ENCODE measurements at regions not wholly inside any gene's neighbourhood (a gene's known extent, or its start where the extent isn't known, plus 50 kb on each side); places are given as distances from the start of the nearest gene placed in this dataset.
"Not testable (repeated sequence)": the region's sequence is repeated elsewhere in the genome, so short reads cannot be mapped to it uniquely, and the experiment has no call there.

GRCh38 chr2:142521492-142521891 is 356.0 kb upstream of the KYNU start:
- FAIRE-seq: no peak
- no peak for DNase-seq (ENCODE audit: insufficient read length, low spot score)

GRCh38 chr2:142515493-142515892 is 362.0 kb upstream of the KYNU start:
- DNase-seq (ENCODE audit: insufficient read length, low spot score) (no peak), FAIRE-seq (no peak)

GRCh38 chr2:142509401-142509800 is 368.1 kb upstream of the KYNU start:
- FAIRE-seq (no peak), DNase-seq (ENCODE audit: insufficient read length, low spot score) (no peak)

- FAIRE-seq (no peak), DNase-seq (ENCODE audit: insufficient read length, low spot score) (no peak)
Observed at GRCh38 chr2:142504754-142505153, 372.7 kb upstream of the KYNU start.

- FAIRE-seq (no peak), DNase-seq (ENCODE audit: insufficient read length, low spot score) (no peak)
Observed at GRCh38 chr2:142502402-142502801, 371.6 kb upstream of the LRP1B start.

GRCh38 chr2:142495141-142495540 is 364.3 kb upstream of the LRP1B start:
- FAIRE-seq: no peak

GRCh38 chr2:142489631-142490030 is 358.8 kb upstream of the LRP1B start:
- FAIRE-seq; DNase-seq (ENCODE audit: insufficient read length, low spot score): not testable (repeated sequence)

More at GRCh38 chr2:142495141-142495540, 364.3 kb upstream of the LRP1B start:
- DNase-seq (ENCODE audit: insufficient read length, low spot score): no peak

GRCh38 chr2:142484111-142484510 is 353.3 kb upstream of the LRP1B start:
- no peak for FAIRE-seq
- no peak for DNase-seq (ENCODE audit: insufficient read length, low spot score)

- DNase-seq (ENCODE audit: insufficient read length, low spot score): no peak
- FAIRE-seq: no peak
Observed at GRCh38 chr2:142483653-142484052, 352.8 kb upstream of the LRP1B start.

- DNase-seq (ENCODE audit: insufficient read length, low spot score): no peak
- FAIRE-seq: no peak
Observed at GRCh38 chr2:142478206-142478605, 347.4 kb upstream of the LRP1B start.

- DNase-seq (ENCODE audit: insufficient read length, low spot score) (no peak), FAIRE-seq (no peak)
Observed at GRCh38 chr2:142472382-142472781, 341.6 kb upstream of the LRP1B start.

- FAIRE-seq (no peak), DNase-seq (ENCODE audit: insufficient read length, low spot score) (no peak)
Observed at GRCh38 chr2:142467321-142467720, 336.5 kb upstream of the LRP1B start.

- FAIRE-seq: no peak
Observed at GRCh38 chr2:142463047-142463446, 332.2 kb upstream of the LRP1B start.

GRCh38 chr2:142462306-142462705 is 331.5 kb upstream of the LRP1B start:
- DNase-seq (ENCODE audit: insufficient read length, low spot score) (no peak), FAIRE-seq (no peak)

More at GRCh38 chr2:142463047-142463446, 332.2 kb upstream of the LRP1B start:
- no peak for DNase-seq (ENCODE audit: insufficient read length, low spot score)

GRCh38 chr2:142445551-142446072 is 314.8 kb upstream of the LRP1B start:
- DNase-seq (ENCODE audit: insufficient read length, low spot score): no peak
- FAIRE-seq: no peak

GRCh38 chr2:142445023-142445422 is 314.2 kb upstream of the LRP1B start:
- DNase-seq (ENCODE audit: insufficient read length, low spot score) (no peak), FAIRE-seq (no peak)

- FAIRE-seq: no peak
- no peak for DNase-seq (ENCODE audit: insufficient read length, low spot score)
Observed at GRCh38 chr2:142435847-142436246, 305.0 kb upstream of the LRP1B start.

- no peak for DNase-seq (ENCODE audit: insufficient read length, low spot score)
- FAIRE-seq: no peak
Observed at GRCh38 chr2:142426064-142426463, 295.2 kb upstream of the LRP1B start.

- DNase-seq (ENCODE audit: insufficient read length, low spot score): no peak
- FAIRE-seq: no peak
Observed at GRCh38 chr2:142425551-142425950, 294.7 kb upstream of the LRP1B start.

GRCh38 chr2:142423603-142424002 is 292.8 kb upstream of the LRP1B start:
- no peak for FAIRE-seq
- no peak for DNase-seq (ENCODE audit: insufficient read length, low spot score)

- no peak for DNase-seq (ENCODE audit: insufficient read length, low spot score)
- FAIRE-seq: no peak
Observed at GRCh38 chr2:142422769-142423168, 292.0 kb upstream of the LRP1B start.

- DNase-seq (ENCODE audit: insufficient read length, low spot score) (no peak), FAIRE-seq (no peak)
Observed at GRCh38 chr2:142422041-142422440, 291.2 kb upstream of the LRP1B start.

- not testable (repeated sequence) for DNase-seq (ENCODE audit: insufficient read length, low spot score); FAIRE-seq
Observed at GRCh38 chr2:142418699-142419098, 287.9 kb upstream of the LRP1B start.

Data from GM19239 (cell line).